GM12874 (cell line): ENCODE measurements at regions not wholly inside any gene's neighbourhood (a gene's known extent, or its start where the extent isn't known, plus 50 kb on each side); places are given as distances from the start of the nearest gene placed in this dataset.

Experiments
- CTCF ChIP-seq: IDR thresholded peaks from 2 replicates; pipeline ENCODE4 v1.5.1; 2011; ENCODE audit warnings: low read depth, mild to moderate bottlenecking, control low read depth, low read length, moderate library complexity; ENCODE audit not compliant: insufficient read depth

GRCh38 chrX:7570432-7571029, 272.4 kb upstream of the VCX start:
- no peak for TF ChIP-seq CTCF

GRCh38 chrX:7568597-7568996, 274.4 kb upstream of the VCX start:
- TF ChIP-seq CTCF, result no peak

GRCh38 chrX:7568130-7568529, 274.8 kb upstream of the VCX start:
- TF ChIP-seq CTCF, result no peak

- no peak for TF ChIP-seq CTCF
Measured at GRCh38 chrX:7552760-7553159, 290.2 kb upstream of the VCX start.

- no peak for TF ChIP-seq CTCF
Measured at GRCh38 chrX:7546551-7547080, 296.4 kb upstream of the VCX start.

- TF ChIP-seq CTCF, result no peak
Measured at GRCh38 chrX:7545564-7545963, 297.4 kb upstream of the VCX start.

- TF ChIP-seq CTCF, result no peak
Measured at GRCh38 chrX:7542587-7543380, 300.2 kb upstream of the VCX start.
